Stimulated activated CD4-positive, alpha-beta T cell treated with anti-CD3 and anti-CD28 coated beads, Interleukin-4, amount 100 ng/mL, for 4 hours (primary cell): ENCODE measurements at regions not wholly inside any gene's neighbourhood (a gene's known extent, or its start where the extent isn't known, plus 50 kb on each side); places are given as distances from the start of the nearest gene placed in this dataset.
"Not testable (repeated sequence)": the region's sequence is repeated elsewhere in the genome, so short reads cannot be mapped to it uniquely, and the experiment has no call there.

ENCODE experiments used
- DNase-seq, 2 experiments: peaks; one replicate each; pipeline ENCODE4 v3.0.0-alpha.2; 2020

DNA sequence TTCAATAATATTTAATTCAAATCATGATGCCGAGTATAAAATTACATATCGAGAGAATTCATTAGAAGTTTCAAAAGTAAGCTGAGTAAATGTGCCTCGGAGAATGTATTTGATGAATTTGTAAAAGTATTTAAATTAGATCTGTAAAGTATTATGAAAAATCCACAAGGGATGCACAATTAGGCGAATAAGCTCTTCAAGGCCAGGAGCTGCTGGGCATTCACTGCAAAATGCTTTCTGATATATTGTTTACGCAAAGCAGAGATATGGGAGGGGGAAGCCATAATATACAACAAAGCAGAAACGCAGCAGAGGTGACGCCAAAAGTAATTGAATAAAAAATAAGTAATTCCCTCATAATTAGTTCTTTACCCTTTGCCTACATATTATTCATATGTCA lies 1121.5 kb upstream of the TENM3 start:
- no peak for DNase-seq

DNA sequence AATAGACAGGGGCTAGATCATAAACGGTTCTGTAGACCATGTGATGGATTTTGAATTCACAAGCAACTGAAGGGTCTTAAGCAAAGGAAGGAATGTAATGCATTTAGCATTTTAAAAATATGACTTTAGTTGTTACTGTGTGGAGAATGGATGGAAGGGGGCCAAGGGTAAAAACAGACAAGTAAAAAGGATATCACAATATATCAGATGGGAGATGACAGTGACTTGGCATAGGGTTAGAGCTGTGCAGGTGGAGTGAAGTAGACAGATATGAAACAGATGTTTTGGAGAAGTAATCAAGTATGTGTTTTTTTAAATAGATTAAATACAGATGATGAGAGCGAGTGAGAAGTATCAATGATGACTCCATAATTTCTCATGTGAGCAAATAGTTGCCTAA lies 1116.0 kb upstream of the TENM3 start:
- no peak for DNase-seq

DNA sequence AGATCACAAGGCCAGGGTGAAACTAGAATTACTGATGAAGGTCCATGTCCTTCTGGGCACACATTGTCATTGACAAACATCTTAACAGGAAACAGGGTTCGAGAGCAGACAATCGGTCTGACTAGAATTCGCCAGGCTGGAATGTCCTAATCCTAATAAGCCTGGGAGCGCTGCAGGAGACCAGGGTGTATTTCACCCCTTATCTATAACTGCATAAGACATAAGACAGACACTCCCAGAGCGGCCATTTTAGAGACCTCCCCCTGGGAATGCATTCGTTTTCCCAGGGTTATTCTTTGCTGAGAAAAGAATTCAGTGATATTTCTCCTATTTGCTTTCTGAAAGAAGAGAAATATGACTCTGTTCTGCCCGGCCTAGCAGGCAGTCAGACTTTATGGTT lies 1112.9 kb upstream of the TENM3 start:
- not testable (repeated sequence) for DNase-seq

DNA sequence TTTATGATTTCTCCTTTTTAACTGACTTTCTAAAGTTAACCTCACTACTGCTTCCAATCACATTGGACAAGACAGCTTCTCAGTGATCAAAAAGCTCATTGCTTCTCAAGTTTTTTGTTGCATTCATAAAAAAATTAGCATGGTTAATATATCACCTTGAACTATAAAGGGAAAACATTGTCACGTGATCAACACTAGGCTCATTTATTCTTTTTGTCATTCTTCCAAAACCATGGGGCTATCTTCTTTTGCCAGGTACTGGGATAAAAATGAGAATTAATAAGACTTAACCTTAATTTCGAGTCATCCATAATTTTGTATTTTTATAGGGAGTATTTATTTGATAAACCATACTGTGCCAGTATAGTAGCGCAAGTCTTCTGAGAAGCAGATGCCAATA lies 1105.9 kb upstream of the TENM3 start:
- DNase-seq, result no peak

DNA sequence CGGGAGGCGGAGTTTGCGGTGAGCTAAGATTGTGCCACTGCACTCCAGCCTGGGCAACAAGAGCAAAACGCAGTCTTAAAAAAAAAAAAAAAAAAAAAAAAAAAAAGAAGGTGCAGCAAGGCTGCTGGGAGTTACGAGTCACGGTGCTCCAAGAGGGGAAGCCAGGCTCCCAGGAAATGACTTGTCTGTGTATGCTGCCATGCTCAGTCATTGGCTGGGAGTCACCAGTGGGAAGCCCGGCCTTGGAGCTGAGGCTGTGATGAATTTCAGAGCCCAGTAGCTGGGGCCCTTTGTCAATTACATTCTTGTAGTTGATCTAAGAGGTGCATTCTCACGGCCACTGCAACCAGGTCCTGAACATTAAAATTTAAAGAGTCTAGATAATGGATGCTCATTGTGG lies 1105.1 kb upstream of the TENM3 start:
- DNase-seq, result no peak

DNA sequence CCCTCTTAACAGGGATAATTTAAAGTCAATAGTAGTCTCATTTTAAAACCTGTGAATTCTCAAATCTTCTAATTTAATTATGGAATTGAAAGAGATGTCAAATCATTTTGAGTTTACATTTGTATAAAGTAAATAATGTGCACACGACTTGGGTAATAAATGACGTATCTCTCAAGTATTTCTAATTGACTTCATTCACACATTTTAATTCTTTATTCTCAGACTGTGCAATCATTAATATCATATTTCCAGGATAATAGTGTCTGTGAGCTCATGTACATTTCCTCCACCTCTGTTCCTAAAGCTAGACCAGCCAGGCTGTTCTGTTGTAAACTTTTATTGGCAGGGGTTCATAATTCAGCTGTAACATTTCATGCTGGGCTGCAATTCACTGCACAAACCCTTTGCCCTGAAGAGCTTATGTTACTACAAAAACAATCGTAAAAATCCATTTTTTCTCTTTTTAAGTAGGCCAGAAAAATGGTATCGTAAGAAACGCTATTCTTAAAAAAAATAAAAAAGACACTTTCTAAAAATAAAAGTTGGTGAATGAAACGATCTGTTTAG lies 1103.1 kb upstream of the TENM3 start:
- no peak for DNase-seq

DNA sequence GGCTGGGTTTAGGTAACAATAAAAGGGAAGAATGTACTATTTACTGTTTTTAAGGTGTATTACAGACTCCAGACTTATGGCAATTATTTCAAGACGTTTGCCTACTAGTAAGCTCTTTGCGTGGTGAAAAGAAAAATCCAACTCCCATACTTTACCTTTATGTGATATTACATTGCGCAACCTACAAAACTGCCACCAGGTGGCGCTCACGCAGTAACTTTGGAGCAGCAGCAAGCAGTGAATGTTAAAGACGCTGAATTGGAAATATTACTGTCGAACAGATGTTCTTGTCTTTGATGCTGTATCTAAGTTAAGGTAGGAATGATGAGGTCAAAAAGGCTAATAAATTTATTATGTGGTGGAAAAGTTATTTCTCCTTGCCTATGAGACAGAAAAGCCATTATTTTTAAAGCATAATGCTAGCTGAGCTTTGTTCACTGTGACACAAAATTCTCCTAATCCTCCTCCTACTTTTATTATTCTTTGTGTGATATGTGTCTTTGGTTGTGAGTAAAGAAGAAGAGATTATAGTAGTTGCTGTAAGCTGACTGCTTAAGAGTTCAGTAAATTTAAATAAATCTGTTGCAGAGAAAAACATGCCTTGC lies 1099.8 kb upstream of the TENM3 start:
- peak; percentile 31 to 62 for DNase-seq

DNA sequence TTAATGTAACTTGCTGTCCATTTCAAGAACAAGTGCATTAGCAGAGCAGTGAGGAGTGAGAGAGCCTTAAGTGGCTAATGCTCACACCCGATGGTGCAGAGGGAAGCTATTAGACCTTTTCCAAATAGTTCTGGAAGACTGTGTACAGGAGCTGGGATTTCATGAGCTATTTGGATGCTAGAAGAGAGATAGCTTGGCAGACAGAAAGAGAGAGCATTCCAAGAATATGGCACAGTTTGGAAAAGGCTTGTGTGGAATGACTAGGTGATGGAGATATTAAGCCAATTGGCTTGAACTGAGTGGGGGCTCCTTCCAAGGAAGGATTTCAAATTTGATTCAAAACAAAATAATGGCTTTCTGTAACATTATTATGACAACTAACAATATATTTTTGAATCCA lies 1097.2 kb upstream of the TENM3 start:
- DNase-seq, result no peak

DNA sequence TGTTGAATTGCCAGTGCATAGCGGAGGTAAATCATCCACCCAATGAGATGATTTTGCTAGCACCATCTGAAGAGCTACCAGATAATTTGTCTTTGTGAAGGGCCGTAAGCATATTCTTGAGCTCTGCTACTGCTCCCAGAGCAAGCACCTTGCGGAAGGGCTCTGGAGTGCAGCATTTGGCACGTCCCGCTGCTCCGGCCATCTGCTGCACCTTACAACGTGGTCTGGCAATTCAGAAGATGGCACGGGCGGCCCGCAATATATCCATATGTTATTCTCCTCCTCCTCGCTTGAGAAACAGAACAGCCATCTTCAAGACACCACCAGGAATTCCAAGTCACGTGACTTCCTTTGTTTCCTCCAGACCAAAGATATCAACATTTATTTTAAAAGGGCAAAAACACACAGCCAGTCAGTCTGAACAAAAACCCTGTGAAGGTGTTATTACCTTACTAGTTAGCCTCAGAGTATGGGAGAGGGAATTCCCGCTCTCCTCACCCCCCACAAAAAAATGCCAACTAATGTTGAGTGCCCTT lies 1095.7 kb upstream of the TENM3 start:
- no peak for DNase-seq

DNA sequence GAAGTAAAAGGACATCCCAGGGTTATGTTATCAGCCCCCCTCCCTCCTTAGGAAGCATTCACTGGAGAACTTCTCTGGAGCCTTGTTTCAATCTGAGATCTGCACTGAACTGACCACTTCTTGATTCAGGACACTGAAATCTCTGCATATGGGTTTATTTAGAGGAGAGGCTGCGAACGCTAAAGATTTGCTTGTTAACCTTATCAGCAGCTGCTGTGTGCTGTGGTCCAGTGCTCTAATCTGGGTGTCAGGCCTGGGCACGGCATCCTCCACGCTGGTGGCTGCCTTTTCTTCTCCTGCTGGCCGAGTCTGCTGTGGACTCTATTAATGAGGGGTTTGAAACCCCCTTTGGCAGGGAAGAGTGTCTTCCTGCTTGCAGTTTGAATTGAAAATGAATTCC lies 1094.7 kb upstream of the TENM3 start:
- no peak for DNase-seq

DNA sequence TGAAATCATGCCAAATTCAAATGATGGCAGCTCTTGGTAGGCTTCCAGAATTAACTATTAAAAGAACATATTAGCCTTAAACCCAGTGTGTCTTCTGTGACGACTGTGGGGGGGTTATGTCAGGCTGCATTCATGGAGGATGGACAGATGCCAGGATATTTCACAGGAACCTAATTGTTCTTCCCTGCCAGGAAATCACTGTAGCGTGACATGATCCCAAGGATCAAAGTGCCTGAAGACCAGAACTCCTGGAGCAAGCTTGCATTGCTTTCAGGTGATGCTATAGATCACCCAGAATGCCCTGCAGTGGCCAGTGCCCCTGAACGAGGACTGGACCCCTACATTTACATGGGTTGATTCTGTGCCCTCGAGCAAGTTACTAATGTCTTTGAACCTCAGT lies 1093.0 kb upstream of the TENM3 start:
- DNase-seq, result no peak

DNA sequence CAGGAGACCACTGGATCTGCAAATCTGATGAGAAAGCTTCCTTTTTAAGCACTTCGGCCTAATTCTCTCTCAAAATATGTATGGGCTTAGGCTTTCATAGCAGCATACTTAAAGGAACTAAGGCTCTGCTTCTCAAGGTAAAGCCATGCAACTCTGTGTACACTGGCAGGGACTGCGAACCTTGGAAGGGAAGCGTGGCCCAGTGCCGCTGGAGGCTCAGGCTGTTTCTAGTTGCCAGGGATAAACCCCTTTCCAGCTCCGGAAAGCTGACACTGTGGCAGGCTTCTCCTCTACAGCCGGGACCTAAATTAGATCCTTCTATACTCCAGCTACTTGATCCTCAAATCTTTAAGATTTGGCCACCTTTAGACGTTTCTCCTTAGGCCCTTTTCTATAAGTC lies 1091.3 kb upstream of the TENM3 start:
- no peak for DNase-seq

DNA sequence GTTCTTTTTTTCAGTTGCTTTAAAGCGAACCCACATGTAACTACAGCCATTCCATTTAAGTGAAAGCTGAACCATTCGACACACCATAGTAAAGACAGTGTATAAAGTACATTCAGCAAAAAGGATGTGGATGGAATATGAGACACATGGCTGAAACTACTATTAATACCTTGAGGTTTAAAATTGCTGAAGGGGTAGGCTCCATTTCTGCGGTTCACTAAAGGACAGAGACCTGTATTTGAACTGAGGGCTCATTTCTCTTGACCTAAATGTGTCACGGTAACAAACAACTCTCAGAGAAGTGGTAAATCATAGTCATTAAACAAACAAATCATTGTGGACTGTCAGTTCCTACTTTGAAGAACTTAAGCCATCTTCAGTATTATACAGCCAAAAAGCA lies 1085.6 kb upstream of the TENM3 start:
- no peak for DNase-seq

DNA sequence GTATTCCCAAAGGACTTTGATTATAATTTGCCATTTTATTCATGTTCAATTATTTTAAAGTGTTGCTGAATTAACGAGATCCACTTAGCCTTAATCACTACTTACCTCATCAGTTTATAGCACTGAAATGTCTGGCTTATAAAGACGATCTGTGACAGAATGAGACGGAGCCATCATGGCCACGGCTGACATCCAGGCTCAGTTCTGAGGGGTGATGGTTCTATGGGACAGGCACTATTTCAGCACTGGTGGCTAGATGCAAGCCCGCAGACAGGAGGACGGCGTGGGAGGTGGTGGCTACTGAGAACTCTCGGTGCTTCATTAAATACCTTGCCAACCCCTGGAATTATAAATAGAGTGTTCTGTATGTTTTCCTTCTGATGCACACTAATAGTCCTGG lies 1084.2 kb upstream of the TENM3 start:
- DNase-seq, result no peak

DNA sequence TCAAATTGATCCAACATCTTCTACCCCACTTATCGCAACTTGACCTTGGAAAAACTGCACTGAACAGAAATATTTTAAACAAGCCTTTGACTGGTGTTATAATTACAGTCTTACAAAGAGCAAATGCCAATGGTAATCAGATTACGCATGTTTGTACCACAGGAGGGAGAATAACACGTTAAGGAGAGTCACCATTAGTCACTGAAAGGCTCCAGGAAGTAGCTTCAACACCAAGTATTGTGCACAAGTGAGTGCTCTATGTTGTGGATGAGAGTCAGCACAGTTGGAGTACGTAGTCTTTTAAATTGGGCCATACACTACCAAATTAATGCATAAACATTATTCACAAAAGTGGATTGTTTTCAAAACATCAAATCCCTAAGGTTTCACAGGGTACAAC lies 1081.5 kb upstream of the TENM3 start:
- no peak for DNase-seq

DNA sequence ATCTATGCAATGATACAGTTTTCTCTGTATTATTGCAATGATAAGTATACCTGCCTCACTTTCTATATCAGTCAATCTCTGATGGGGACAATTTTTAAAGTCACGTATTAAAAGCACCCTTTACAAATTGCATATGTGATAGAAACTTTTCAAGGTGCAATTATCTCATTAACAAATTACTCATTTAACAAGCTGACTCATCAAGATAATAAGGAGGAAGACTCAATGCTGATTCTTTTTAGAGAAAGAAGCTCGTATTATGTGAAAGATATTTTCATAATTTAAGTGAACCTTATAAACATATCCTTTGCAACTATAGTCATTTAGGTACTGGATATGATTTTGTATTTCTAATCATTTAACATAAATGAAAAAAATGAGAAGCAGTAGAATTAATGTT lies 1080.9 kb upstream of the TENM3 start:
- no peak for DNase-seq

DNA sequence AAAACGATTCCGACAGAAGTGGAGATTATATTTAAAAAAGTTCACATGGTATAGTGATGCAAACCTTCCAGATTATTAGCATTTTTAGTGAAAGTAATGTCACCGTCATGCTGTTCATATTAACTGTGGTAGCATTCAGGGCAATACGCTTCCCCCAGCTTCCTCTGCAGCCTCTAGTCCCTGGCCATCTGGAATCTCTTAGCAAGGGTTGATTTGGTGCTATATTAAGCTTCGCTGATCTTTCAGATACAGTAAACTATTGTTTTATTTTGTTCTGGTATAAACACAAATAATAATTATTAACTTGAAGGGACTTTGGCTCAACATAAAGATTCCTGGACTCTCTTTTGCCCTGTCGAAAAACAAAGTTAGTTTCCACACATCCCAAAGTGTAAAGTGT lies 1080.5 kb upstream of the TENM3 start:
- DNase-seq, result no peak

DNA sequence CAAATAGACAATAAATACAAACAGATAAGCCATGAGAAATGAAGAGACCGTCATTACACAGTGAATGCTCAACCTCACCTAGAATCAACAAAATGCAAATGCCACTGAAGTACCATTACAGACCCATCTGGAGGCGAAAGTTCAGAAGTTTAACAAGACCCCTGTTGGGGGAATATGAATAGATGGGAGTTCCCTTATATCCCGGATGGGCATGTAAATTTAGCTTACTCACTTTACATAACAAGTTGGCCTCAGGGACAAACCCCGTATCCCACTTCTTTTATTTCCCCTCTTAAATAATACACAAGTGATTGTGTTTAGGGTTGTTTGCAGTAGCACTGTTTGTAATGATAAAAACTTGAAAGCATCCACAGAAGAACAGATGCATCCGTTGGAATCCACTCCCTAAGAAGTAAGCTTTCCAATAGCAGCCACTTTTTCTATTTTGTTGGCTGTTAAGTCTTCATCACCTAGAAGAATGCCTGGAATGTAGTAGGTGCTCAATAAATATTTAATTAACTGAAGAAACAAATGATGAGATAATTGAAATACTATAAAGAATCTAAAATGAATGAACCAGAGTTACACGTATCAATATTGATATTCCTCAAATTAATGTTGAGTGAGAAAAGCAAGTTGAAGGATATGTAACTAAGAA lies 1076.3 kb upstream of the TENM3 start:
- DNase-seq, result no peak

DNA sequence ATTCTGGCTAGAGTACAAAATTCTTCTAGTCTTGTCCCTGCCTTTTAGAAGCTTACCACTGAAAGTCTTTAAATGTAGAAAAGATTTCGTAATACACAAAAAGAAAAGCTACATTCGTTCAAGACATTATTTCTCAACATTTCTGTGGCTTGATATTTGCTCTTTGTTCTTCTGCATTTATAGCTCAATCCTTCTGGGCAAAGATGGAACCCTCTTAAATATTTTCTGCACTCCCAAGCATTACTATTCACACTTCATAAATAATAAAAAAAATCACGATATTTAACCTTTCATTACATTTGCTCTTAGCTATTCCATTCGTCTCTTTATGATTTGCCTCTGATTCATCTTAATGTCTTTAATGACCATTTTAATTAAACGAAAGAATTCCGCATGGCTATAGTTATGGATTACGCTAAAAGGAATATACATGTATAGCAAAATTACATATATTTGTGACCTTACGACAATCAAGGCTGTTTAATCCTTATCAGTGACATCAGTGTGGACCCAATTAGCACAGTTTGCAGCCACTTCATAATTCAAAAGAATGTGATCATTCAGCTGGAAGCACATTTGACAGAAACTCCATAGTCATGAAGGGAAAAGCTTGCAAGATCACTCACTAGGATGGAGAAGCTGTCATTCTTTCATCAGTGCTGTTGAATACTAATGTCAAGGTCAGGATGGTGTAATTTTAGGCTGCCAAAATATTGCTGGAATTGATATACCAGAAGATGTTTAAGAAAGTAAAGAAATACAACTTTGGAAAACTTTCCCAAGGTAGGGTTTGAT lies 1075.0 kb upstream of the TENM3 start:
- no peak for DNase-seq

DNA sequence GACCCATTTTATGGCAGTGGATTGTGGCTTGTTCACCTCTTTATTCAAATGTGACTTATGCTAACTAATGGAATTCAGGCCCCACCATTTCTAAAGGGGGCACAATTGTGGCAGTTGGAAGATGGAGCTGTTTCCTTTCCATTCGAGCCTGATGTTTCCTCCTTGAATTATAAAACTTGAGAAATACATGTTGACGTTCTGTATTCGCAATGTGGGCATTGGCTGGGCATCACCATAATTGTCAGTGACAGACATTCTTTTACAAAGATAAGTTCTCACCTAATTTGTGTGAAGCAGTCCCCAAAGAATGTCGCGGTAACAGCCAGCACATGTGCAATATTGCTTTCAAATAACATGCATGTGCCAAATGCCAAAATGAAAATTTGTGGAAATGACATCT lies 1070.2 kb upstream of the TENM3 start:
- DNase-seq, result no peak

DNA sequence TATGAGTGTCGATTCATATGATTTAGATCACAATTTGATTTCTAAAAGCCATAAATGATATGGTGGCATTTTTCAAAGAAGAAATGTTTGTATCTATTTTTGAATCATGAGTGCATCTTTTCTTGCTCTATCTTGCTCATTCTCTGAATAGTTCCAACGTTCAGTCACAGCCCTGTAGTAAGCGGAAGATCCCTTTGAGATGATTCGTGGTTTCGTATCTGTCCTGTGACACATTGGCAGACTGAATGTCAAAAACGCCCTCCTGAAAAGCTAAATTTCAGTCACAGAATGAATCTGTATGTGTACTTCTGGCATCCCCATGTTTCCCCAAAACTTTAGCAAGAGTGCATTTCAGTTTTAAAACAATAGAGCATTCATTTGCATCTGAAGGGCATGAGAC lies 1066.9 kb upstream of the TENM3 start:
- DNase-seq, result no peak

DNA sequence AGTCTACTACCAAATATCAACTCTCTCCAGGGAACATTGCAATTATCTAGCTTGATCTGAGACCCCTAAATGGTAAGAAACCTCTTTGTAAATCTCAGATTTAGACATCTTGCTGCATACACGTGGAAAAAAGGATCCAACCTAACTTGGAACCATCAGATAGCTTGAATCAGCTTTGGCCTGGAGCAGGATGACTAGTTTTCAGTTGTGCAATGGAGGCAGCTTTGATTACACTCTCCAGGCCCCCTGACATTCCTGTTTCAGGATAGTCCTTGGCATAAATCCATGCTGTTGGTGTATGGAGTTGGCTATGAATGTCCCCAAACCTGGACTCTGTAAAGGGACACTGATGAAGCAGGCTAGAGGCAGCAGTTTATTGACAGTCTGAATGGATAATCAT lies 1061.9 kb upstream of the TENM3 start:
- DNase-seq, result no peak

DNA sequence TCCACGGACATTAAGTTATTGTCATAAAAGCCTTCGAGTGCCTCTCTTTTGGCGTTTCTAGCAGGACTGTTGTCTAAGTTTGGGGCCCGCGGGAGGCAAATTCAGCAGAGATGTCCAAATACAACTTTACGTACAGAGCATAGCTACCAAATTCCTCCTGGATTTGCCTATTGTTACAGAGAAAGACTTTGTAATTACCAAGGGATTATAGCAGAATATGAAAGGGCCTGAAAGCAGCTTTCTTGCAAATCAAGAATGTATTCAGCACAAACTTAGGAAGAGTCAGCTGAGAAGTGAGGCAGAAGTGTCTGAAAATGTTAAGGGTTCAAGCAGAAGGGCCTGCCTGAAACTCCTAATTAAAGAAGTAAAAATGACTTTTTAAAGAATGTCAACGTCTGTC lies 1053.5 kb upstream of the TENM3 start:
- DNase-seq, result no peak
